Endothelial cell (in vitro differentiated cells): ENCODE measurements at regions not wholly inside any gene's neighbourhood (a gene's known extent, or its start where the extent isn't known, plus 50 kb on each side); places are given as distances from the start of the nearest gene placed in this dataset.

Experiments
- DNase-seq: peaks from one replicate; pipeline ENCODE4 v3.0.0; 2021; ENCODE audit warnings: low spot score
- H3K27ac Mint-ChIP-seq: one replicate; pipeline ENCODE4 v1.8.0; 2021; ENCODE audit warnings: mixed read lengths, inconsistent platforms; ENCODE audit not compliant: unreplicated experiment
- H3K27me3 Mint-ChIP-seq: one replicate; pipeline ENCODE4 v1.8.0; 2021; ENCODE audit warnings: mild to moderate bottlenecking, moderate library complexity, mixed read lengths, inconsistent platforms; ENCODE audit not compliant: unreplicated experiment
- H3K36me3 Mint-ChIP-seq: one replicate; pipeline ENCODE4 v1.8.0; 2021; ENCODE audit warnings: mild to moderate bottlenecking, low read depth, mixed read lengths, inconsistent platforms; ENCODE audit not compliant: unreplicated experiment
- H3K4me1 Mint-ChIP-seq: one replicate; pipeline ENCODE4 v1.8.0; 2021; ENCODE audit warnings: mild to moderate bottlenecking, mixed read lengths, inconsistent platforms; ENCODE audit not compliant: unreplicated experiment
- H3K4me3 Mint-ChIP-seq: one replicate; pipeline ENCODE4 v1.8.0; 2021; ENCODE audit warnings: mild to moderate bottlenecking, mixed read lengths, inconsistent platforms; ENCODE audit not compliant: unreplicated experiment
- H3K9me3 Mint-ChIP-seq: one replicate; pipeline ENCODE4 v1.8.0; 2021; ENCODE audit warnings: mixed read lengths, inconsistent platforms; ENCODE audit not compliant: unreplicated experiment
- CTCF ChIP-seq: fragments of 200-600 bp; sonication (generic); IDR thresholded peaks from one replicate; pipeline ENCODE4 v1.5.0; 2021; ENCODE audit warnings: antibody characterized with exemption; ENCODE audit not compliant: unreplicated experiment

GRCh38 chr6:169035385-169036240, 218.0 kb downstream of the THBS2 start:
- H3K4me3 Mint-ChIP-seq, result no peak overlapping the region
- no peak for TF ChIP-seq CTCF
- no peaks in the 10 kb centered on the region for H3K27me3 Mint-ChIP-seq
- H3K9me3 Mint-ChIP-seq, result no peaks in the 10 kb centered on the region
- no peaks in the 10 kb centered on the region for H3K4me1 Mint-ChIP-seq
- H3K27ac Mint-ChIP-seq, result no peak overlapping the region
- no peak for DNase-seq
- no peaks in the 10 kb centered on the region for H3K36me3 Mint-ChIP-seq

- Mint-ChIP-seq H3K4me3 (no peak overlapping the region), H3K27me3 (no peaks in the 10 kb centered on the region), H3K4me1 (no peaks in the 10 kb centered on the region), H3K9me3 (no peaks in the 10 kb centered on the region), H3K27ac (no peak overlapping the region), H3K36me3 (no peaks in the 10 kb centered on the region)
- TF ChIP-seq CTCF, result no peak
- no peak for DNase-seq
Observed at GRCh38 chr6:169034516-169035167, 219.0 kb downstream of the THBS2 start.

- no peak for TF ChIP-seq CTCF
- no peaks in the 10 kb centered on the region for H3K27me3 Mint-ChIP-seq
- no peak for DNase-seq
- no peaks in the 10 kb centered on the region for H3K36me3 Mint-ChIP-seq
- no peaks in the 10 kb centered on the region for H3K9me3 Mint-ChIP-seq
- no peaks in the 10 kb centered on the region for H3K4me1 Mint-ChIP-seq
- no peak overlapping the region for H3K27ac Mint-ChIP-seq
- H3K4me3 Mint-ChIP-seq, result no peak overlapping the region
Observed at GRCh38 chr6:169029861-169030260, 223.8 kb downstream of the THBS2 start.

GRCh38 chr6:169028343-169028742, 225.3 kb downstream of the THBS2 start:
- Mint-ChIP-seq H3K36me3 (peaks cover 3% of the 10 kb centered on the region), H3K27ac (no peak overlapping the region), H3K4me3 (no peak overlapping the region), H3K27me3 (no peaks in the 10 kb centered on the region), H3K4me1 (no peaks in the 10 kb centered on the region), H3K9me3 (no peaks in the 10 kb centered on the region)
- no peak for TF ChIP-seq CTCF
- no peak for DNase-seq

GRCh38 chr6:169026175-169026574, 227.5 kb downstream of the THBS2 start:
- Mint-ChIP-seq H3K27me3 (no peaks in the 10 kb centered on the region), H3K36me3 (peaks cover 3% of the 10 kb centered on the region), H3K4me1 (no peaks in the 10 kb centered on the region), H3K9me3 (no peaks in the 10 kb centered on the region), H3K4me3 (no peak overlapping the region), H3K27ac (no peak overlapping the region)
- no peak for TF ChIP-seq CTCF
- no peak for DNase-seq
